B cell (primary cell): ENCODE measurements at regions not wholly inside any gene's neighbourhood (a gene's known extent, or its start where the extent isn't known, plus 50 kb on each side); places are given as distances from the start of the nearest gene placed in this dataset.

Source experiments
- ATAC-seq: fragments of 200-7000 bp; cut with Tn5 transposase; one replicate; pipeline ENCODE4 v1.10.0; 2021; ENCODE audit warnings: low read depth, mild to moderate bottlenecking, moderate number of reproducible peaks, moderate library complexity
- CTCF ChIA-PET: fragments of 350-600 bp; sonication (Branson Sonifier 250); formaldehyde crosslinking; loops from one replicate; lab custom pipeline; 2021; ENCODE audit warnings: antibody characterized with exemption, inconsistent platforms; lab: Charles Lee
- POLR2A ChIA-PET: fragments of 350-600 bp; sonication (Branson Sonifier 250); formaldehyde crosslinking; loops from one replicate; lab custom pipeline; 2021; ENCODE audit warnings: antibody characterized with exemption; lab: Charles Lee
- DNase-seq: peaks from one replicate; pipeline ENCODE4 v3.0.0; 2013
- H2AFZ ChIP-seq: 2 replicates; pipeline ENCODE4 v1.6.1; 2012; ENCODE audit warnings: mild to moderate bottlenecking, low read depth, low read length; ENCODE audit not compliant: insufficient read depth, poor library complexity, severe bottlenecking
- H3K27ac ChIP-seq, 2 donors: 1 replicate in 1 of 2; 2 replicates in 1 of 2; pipeline ENCODE4 v1.5.1; 2012 to 2013; ENCODE audit warnings: low read length in 2 of 2, mild to moderate bottlenecking in 2 of 2, moderate library complexity in 1 of 2
- H3K27me3 ChIP-seq, 4 experiments: fragments of 200-600 bp in 1 of 4; sonication (generic) in 1 of 4; replicated peaks in 1 of 4; 1 replicate in 2 of 4; 2 replicates in 2 of 4; pipeline versions ENCODE4 v1.6.1 to v1.7.0; 2013 to 2016; ENCODE audit warnings: low read length in 3 of 4, mild to moderate bottlenecking in 2 of 4, mixed read lengths in 1 of 4, moderate library complexity in 1 of 4; ENCODE audit not compliant: insufficient read depth in 4 of 4, control insufficient read depth in 3 of 4; ENCODE audit errors: control extremely low read depth in 1 of 4
- H3K36me3 ChIP-seq, 2 experiments: replicated peaks in 1 of 2; 1 replicate in 1 of 2; 2 replicates in 1 of 2; pipeline versions ENCODE4 v1.6.1 to v1.7.1; 2013; ENCODE audit warnings: low read length in 1 of 2; ENCODE audit not compliant: insufficient read depth in 2 of 2, control insufficient read depth in 1 of 2; ENCODE audit errors: control extremely low read depth in 1 of 2, extremely low read depth in 1 of 2
- H3K4me1 ChIP-seq, 2 donors: fragments of 200-600 bp in 1 of 2; sonication (generic) in 1 of 2; 1 replicate in 1 of 2; 2 replicates in 1 of 2; pipeline versions ENCODE4 v1.5.1 to v1.6.1; 2013 to 2017; ENCODE audit warnings: low read length in 2 of 2; ENCODE audit not compliant: control insufficient read depth in 2 of 2, insufficient read depth in 2 of 2
- H3K4me2 ChIP-seq: replicated peaks from 2 replicates; pipeline ENCODE3; 2012; ENCODE audit warnings: mild to moderate bottlenecking, low read depth, low read length; ENCODE audit not compliant: poor library complexity, severe bottlenecking
- H3K4me3 ChIP-seq, 5 experiments: fragments of 200-600 bp in 1 of 5; sonication (generic) in 1 of 5; 1 replicate in 3 of 5; 2 replicates in 2 of 5; pipeline versions ENCODE4 v1.5.1 to v1.7.0; 2011 to 2016; ENCODE audit warnings: low read length in 4 of 5, mild to moderate bottlenecking in 4 of 5, low read depth in 2 of 5, control low read depth in 1 of 5, moderate library complexity in 1 of 5; ENCODE audit not compliant: insufficient read depth in 1 of 5; ENCODE audit errors: control extremely low read depth in 1 of 5, extremely low read depth in 1 of 5
- H3K79me2 ChIP-seq: fragments of 200-600 bp; sonication (generic); one replicate; pipeline ENCODE4 v1.6.0; 2016; ENCODE audit warnings: low read length; ENCODE audit not compliant: control insufficient read depth, insufficient read depth
- H3K9ac ChIP-seq: fragments of 200-600 bp; sonication (generic); 2 replicates; pipeline ENCODE4 v1.6.1; 2017; ENCODE audit warnings: mild to moderate bottlenecking, low read length, moderate library complexity
- H3K9me3 ChIP-seq, 3 donors: one replicate each; pipeline versions ENCODE4 v1.6.1 to v1.7.1; 2013; ENCODE audit warnings: low read length in 2 of 3; ENCODE audit not compliant: control insufficient read depth in 2 of 3, insufficient read depth in 1 of 3; ENCODE audit errors: control extremely low read depth in 1 of 3
- H4K20me1 ChIP-seq: 2 replicates; pipeline ENCODE4 v1.6.0; 2012; ENCODE audit warnings: mild to moderate bottlenecking, low read length; ENCODE audit not compliant: insufficient read depth, control insufficient read depth, poor library complexity, severe bottlenecking
- H3K27ac Mint-ChIP-seq: one replicate; pipeline ENCODE4 v1.8.0; 2021; ENCODE audit warnings: mixed read lengths
- H3K27me3 Mint-ChIP-seq: one replicate; pipeline ENCODE4 v1.8.0; 2021; ENCODE audit warnings: mixed read lengths
- H3K4me1 Mint-ChIP-seq: one replicate; pipeline ENCODE4 v1.8.0; 2021; ENCODE audit warnings: mixed read lengths
- H3K4me3 Mint-ChIP-seq: one replicate; pipeline ENCODE4 v1.8.0; 2021; ENCODE audit warnings: mixed read lengths
- H3K9me3 Mint-ChIP-seq: one replicate; pipeline ENCODE4 v1.8.0; 2022; ENCODE audit warnings: mixed read lengths; ENCODE audit not compliant: insufficient read depth
- EZH2 ChIP-seq: IDR thresholded peaks from 2 replicates; pipeline ENCODE4 v1.6.1; 2012; ENCODE audit warnings: borderline replicate concordance, low read depth, mild to moderate bottlenecking, moderate library complexity, low read length; ENCODE audit not compliant: insufficient read depth, poor library complexity, severe bottlenecking
- WGBS: methylation state at CpG from one replicate; pipeline ENCODE4 v1.1.5; 2013; ENCODE audit warnings: missing lambda C conversion rate; ENCODE audit not compliant: insufficient coverage; 5-methylcytosine and 5-hydroxymethylcytosine counted together
- intact Hi-C: fragments of 100-400 bp; cut with micrococcal nuclease; formaldehyde crosslinking; loops from one replicate; pipeline ENCODE4 v1.10.0; 2022
- TF ChIP-seq, protein P1 (sequence below): fragments of 200-600 bp; IDR thresholded peaks from one replicate; pipeline ENCODE4 v1.8.0; 2022; ENCODE audit warnings: antibody characterized with exemption, mild to moderate bottlenecking

DNA sequence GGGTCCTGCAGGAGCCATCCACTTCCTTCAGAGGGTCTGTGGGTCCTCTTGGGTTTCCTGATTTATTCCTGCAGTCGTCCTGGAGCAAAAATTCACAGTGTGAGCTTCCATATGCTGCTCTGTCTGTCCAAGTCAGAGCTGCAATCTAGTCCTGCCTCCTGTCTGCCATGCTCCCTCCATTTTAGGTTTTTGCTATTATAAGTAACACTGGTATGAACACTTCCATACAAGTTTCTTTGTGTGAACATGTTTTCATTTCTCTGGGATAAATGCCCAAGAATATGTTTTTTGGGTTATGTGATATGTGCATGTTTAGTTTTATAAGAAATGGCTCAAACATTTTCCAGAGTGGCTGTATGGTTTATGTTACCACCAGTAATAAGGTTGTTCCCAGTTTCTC, 188.1 kb downstream of the ACTR3B start:
- peaks cover 2% of the 10 kb centered on the region for H3K9me3 Mint-ChIP-seq
- intact Hi-C loops, result no loop called here
- no peak for DNase-seq
- peaks cover 0 to 8% (median 0%) of the 10 kb centered on the region in 3 donors for H3K9me3 ChIP-seq
- no peaks in the 10 kb centered on the region for H3K27me3 ChIP-seq
- no peak overlapping the region for H2AFZ ChIP-seq
- no peaks in the 10 kb centered on the region for H3K4me1 Mint-ChIP-seq
- H3K27ac ChIP-seq, result no peak overlapping the region
- no peak overlapping the region for H3K4me3 Mint-ChIP-seq
- peaks cover 6% of the 10 kb centered on the region for H3K27me3 Mint-ChIP-seq
- no peak for ATAC-seq
- H3K79me2 ChIP-seq, result no peaks in the 10 kb centered on the region
- no peaks in the 10 kb centered on the region for H3K36me3 ChIP-seq
- 57% methylated on average over 1 of the region's 1 CpG for WGBS
- H4K20me1 ChIP-seq, result no peaks in the 10 kb centered on the region
- H3K9ac ChIP-seq, result no peak overlapping the region
- no peak overlapping the region for H3K4me3 ChIP-seq
- no peaks in the 10 kb centered on the region for H3K4me1 ChIP-seq
- no peak overlapping the region for H3K27ac Mint-ChIP-seq
- no peak overlapping the region for H3K4me2 ChIP-seq
- CTCF ChIA-PET, result no interaction called here
- POLR2A ChIA-PET, result no interaction called here
- TF ChIP-seq, protein P1, sequence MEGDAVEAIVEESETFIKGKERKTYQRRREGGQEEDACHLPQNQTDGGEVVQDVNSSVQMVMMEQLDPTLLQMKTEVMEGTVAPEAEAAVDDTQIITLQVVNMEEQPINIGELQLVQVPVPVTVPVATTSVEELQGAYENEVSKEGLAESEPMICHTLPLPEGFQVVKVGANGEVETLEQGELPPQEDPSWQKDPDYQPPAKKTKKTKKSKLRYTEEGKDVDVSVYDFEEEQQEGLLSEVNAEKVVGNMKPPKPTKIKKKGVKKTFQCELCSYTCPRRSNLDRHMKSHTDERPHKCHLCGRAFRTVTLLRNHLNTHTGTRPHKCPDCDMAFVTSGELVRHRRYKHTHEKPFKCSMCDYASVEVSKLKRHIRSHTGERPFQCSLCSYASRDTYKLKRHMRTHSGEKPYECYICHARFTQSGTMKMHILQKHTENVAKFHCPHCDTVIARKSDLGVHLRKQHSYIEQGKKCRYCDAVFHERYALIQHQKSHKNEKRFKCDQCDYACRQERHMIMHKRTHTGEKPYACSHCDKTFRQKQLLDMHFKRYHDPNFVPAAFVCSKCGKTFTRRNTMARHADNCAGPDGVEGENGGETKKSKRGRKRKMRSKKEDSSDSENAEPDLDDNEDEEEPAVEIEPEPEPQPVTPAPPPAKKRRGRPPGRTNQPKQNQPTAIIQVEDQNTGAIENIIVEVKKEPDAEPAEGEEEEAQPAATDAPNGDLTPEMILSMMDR, result no peak
- no peak for TF ChIP-seq EZH2

DNA sequence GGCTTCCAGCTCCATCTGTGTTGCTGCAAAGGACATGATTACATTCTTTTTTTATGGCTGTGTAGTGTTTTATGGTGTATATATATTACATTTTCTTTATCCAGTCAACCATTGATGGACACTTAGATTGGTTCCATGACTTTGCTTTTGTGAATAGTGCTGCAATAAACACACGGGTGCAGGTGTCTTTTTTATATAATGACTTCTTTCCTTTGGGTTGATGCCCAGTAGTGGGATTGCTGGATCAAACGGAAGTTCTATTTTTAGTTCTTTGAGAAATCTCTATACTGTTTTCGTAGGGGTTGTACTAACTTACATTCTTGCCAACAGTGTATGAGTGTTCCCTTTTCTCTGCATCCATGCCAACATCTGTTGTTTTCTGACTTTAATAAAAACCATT, 189.7 kb downstream of the ACTR3B start:
- peaks cover 6% of the 10 kb centered on the region for H3K27me3 Mint-ChIP-seq
- Histone ChIP-seq H3K79me2 (no peaks in the 10 kb centered on the region), H3K9me3 (peaks cover 0 to 8% (median 0%) of the 10 kb centered on the region in 3 donors), H2AFZ (no peak overlapping the region), H4K20me1 (no peaks in the 10 kb centered on the region), H3K27me3 (no peaks in the 10 kb centered on the region), H3K36me3 (no peaks in the 10 kb centered on the region), H3K4me2 (no peak overlapping the region), H3K4me1 (no peaks in the 10 kb centered on the region), H3K27ac (no peak overlapping the region), H3K9ac (no peak overlapping the region), H3K4me3 (no peak overlapping the region)
- ChIA-PET POLR2A (no interaction called here), CTCF (no interaction called here)
- no peak for ATAC-seq
- H3K27ac Mint-ChIP-seq, result no peak overlapping the region
- intact Hi-C loops, result no loop called here
- peaks cover 2% of the 10 kb centered on the region for H3K9me3 Mint-ChIP-seq
- DNase-seq, result no peak
- no peaks in the 10 kb centered on the region for H3K4me1 Mint-ChIP-seq
- TF ChIP-seq EZH2, result no peak
- TF ChIP-seq, protein P1, result no peak
- no peak overlapping the region for H3K4me3 Mint-ChIP-seq
- WGBS, result no CpG with 5 or more reads among the region's 3 CpGs
